ENCODE measurements at regions not wholly inside any gene's neighbourhood (a gene's known extent, or its start where the extent isn't known, plus 50 kb on each side); places are given as distances from the start of the nearest gene placed in this dataset.

GRCh38 chr6:55981660-55982059, 106.3 kb upstream of the BMP5 start:
- no peak for TF ChIP-seq CTCF (IDR thresholded peaks at IDR 0.05; ENCODE audit: low read depth, low read length)
- no peak for TF ChIP-seq MYC (IDR thresholded peaks at IDR 0.05; ENCODE audit: low read depth, low read length)
- TF ChIP-seq MAX (IDR thresholded peaks at IDR 0.05; ENCODE audit: low read depth, low read length), result no peak

Measured in NB4 (cell line).